ENCODE measurements at regions not wholly inside any gene's neighbourhood (a gene's known extent, or its start where the extent isn't known, plus 50 kb on each side); places are given as distances from the start of the nearest gene placed in this dataset.

DNA sequence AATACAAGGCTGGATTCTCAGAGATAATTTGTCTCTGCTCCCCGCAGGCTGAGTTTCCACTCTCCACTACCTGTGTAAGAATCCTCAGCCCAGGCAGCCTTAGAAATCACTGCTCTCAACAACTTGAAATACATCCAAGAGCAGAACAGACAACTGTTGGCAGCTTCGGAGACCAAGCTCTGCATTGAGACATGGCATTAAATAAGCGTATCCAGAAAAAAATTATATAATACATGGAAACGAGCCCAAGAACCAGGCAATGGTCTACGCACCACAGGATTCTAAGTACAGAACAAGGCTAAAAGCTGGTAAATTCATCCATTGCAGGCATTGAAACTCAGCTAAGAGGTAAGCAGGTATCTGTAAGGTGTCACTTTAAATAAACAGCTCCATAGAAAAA is 165.5 kb upstream of the DIO3 start:
- H3K27ac ChIP-seq (ENCODE audit: low read depth): no peak overlapping the region
- H3K27ac Mint-ChIP-seq: no peak overlapping the region
- H3K27me3 ChIP-seq (ENCODE audit: insufficient read depth): no peaks in the 10 kb centered on the region
- no peaks in the 10 kb centered on the region for H3K4me1 ChIP-seq (ENCODE audit: insufficient read depth)
- no peak for DNase-seq (ENCODE audit: low spot score)
- no peaks in the 10 kb centered on the region for H3K79me2 ChIP-seq (replicated peaks; ENCODE audit: insufficient read depth)
- TF ChIP-seq CREB1 (CRISPR knock-in tag; IDR thresholded peaks at IDR 0.05; ENCODE audit: low read depth) (no peak), JUNB (IDR thresholded peaks at IDR 0.05; ENCODE audit: unreplicated experiment) (no peak), ZNF331 (CRISPR knock-in tag; IDR thresholded peaks at IDR 0.05; ENCODE audit: low read depth) (no peak)
- TF ChIP-seq, protein P1, sequence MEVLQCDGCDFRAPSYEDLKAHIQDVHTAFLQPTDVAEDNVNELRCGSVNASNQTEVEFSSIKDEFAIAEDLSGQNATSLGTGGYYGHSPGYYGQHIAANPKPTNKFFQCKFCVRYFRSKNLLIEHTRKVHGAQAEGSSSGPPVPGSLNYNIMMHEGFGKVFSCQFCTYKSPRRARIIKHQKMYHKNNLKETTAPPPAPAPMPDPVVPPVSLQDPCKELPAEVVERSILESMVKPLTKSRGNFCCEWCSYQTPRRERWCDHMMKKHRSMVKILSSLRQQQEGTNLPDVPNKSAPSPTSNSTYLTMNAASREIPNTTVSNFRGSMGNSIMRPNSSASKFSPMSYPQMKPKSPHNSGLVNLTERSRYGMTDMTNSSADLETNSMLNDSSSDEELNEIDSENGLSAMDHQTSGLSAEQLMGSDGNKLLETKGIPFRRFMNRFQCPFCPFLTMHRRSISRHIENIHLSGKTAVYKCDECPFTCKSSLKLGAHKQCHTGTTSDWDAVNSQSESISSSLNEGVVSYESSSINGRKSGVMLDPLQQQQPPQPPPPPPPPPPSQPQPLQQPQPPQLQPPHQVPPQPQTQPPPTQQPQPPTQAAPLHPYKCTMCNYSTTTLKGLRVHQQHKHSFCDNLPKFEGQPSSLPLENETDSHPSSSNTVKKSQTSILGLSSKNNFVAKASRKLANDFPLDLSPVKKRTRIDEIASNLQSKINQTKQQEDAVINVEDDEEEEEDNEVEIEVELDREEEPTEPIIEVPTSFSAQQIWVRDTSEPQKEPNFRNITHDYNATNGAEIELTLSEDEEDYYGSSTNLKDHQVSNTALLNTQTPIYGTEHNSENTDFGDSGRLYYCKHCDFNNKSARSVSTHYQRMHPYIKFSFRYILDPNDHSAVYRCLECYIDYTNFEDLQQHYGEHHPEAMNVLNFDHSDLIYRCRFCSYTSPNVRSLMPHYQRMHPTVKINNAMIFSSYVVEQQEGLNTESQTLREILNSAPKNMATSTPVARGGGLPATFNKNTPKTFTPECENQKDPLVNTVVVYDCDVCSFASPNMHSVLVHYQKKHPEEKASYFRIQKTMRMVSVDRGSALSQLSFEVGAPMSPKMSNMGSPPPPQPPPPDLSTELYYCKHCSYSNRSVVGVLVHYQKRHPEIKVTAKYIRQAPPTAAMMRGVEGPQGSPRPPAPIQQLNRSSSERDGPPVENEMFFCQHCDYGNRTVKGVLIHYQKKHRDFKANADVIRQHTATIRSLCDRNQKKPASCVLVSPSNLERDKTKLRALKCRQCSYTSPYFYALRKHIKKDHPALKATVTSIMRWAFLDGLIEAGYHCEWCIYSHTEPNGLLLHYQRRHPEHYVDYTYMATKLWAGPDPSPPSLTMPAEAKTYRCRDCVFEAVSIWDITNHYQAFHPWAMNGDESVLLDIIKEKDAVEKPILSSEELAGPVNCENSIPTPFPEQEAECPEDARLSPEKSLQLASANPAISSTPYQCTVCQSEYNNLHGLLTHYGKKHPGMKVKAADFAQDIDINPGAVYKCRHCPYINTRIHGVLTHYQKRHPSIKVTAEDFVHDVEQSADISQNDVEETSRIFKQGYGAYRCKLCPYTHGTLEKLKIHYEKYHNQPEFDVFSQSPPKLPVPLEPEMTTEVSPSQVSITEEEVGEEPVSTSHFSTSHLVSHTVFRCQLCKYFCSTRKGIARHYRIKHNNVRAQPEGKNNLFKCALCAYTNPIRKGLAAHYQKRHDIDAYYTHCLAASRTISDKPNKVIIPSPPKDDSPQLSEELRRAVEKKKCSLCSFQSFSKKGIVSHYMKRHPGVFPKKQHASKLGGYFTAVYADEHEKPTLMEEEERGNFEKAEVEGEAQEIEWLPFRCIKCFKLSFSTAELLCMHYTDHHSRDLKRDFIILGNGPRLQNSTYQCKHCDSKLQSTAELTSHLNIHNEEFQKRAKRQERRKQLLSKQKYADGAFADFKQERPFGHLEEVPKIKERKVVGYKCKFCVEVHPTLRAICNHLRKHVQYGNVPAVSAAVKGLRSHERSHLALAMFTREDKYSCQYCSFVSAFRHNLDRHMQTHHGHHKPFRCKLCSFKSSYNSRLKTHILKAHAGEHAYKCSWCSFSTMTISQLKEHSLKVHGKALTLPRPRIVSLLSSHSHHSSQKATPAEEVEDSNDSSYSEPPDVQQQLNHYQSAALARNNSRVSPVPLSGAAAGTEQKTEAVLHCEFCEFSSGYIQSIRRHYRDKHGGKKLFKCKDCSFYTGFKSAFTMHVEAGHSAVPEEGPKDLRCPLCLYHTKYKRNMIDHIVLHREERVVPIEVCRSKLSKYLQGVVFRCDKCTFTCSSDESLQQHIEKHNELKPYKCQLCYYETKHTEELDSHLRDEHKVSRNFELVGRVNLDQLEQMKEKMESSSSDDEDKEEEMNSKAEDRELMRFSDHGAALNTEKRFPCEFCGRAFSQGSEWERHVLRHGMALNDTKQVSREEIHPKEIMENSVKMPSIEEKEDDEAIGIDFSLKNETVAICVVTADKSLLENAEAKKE (CRISPR knock-in tag; IDR thresholded peaks at IDR 0.05): no peak
- TF ChIP-seq, protein P2, sequence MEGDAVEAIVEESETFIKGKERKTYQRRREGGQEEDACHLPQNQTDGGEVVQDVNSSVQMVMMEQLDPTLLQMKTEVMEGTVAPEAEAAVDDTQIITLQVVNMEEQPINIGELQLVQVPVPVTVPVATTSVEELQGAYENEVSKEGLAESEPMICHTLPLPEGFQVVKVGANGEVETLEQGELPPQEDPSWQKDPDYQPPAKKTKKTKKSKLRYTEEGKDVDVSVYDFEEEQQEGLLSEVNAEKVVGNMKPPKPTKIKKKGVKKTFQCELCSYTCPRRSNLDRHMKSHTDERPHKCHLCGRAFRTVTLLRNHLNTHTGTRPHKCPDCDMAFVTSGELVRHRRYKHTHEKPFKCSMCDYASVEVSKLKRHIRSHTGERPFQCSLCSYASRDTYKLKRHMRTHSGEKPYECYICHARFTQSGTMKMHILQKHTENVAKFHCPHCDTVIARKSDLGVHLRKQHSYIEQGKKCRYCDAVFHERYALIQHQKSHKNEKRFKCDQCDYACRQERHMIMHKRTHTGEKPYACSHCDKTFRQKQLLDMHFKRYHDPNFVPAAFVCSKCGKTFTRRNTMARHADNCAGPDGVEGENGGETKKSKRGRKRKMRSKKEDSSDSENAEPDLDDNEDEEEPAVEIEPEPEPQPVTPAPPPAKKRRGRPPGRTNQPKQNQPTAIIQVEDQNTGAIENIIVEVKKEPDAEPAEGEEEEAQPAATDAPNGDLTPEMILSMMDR (conservative IDR thresholded peaks at IDR 0.05; ENCODE audit: low read depth in 2 of 2): no peak
- ATAC-seq: no peak
- no peak overlapping the region for H3K4me2 ChIP-seq
- H4K20me1 ChIP-seq (replicated peaks; ENCODE audit: insufficient read depth): no peaks in the 10 kb centered on the region
- H3K9me3 Mint-ChIP-seq: no peaks in the 10 kb centered on the region; the same call in 2 of the 3 replicates
- peaks cover 2% of the 10 kb centered on the region; the same call in 1 of the 3 replicates for H3K4me1 Mint-ChIP-seq
- no peak overlapping the region for H3K4me3 Mint-ChIP-seq
- peaks cover under 1% of the 10 kb centered on the region for H3K27me3 Mint-ChIP-seq (ENCODE audit: insufficient read depth, low read depth, poor library complexity)
- H3K36me3 Mint-ChIP-seq (ENCODE audit: low read depth): no peaks in the 10 kb centered on the region
- H3K9me2 ChIP-seq (ENCODE audit: insufficient read depth): peaks cover 8% of the 10 kb centered on the region
- no peaks in the 10 kb centered on the region for H3K36me3 ChIP-seq (ENCODE audit: insufficient read depth)
- H2AFZ ChIP-seq: no peak overlapping the region
- no peak overlapping the region for H3K4me3 ChIP-seq
- no peaks in the 10 kb centered on the region for H3F3A ChIP-seq (replicated peaks; ENCODE audit: low read depth)
